ENCODE measurements at regions not wholly inside any gene's neighbourhood (a gene's known extent, or its start where the extent isn't known, plus 50 kb on each side); places are given as distances from the start of the nearest gene placed in this dataset.

DNA sequence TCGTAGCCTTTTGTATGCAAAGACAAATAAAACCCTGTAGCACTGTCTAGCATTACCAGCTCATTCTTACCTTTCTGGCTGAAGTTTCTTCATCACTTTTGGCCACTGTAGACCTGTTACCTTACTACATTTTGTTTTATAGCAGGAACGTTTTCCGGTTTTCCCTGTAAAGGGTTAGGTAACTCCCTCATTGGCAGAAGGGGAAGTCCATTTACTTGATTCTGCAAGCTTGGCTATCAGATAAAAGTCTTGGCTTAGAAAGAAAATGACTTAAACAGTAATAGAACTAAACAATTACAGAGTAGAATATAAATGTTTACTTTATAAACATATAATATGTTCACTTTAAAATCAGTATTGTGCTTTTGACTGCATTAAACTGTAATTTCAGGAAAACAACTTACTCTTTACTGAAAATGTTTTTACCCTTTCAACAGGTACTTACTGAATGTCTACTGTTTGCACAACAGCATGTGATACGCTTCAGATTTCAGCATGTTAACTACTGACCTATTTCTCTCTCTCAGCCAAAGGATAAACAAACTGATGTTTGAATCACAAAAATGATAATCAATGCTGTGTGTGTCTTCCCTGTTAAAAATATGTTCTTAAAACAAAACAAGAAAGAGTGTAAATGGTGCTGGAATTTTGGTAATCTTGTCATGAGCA, 67.1 kb downstream of the OTUD1 start:
- Histone ChIP-seq H3K4me1 (ENCODE audit: control insufficient read depth in 1 of 2, insufficient read depth in 2 of 2, low read length in 2 of 2) (no peaks in the 10 kb centered on the region), H3K4me2 (ENCODE audit: low read length) (no peak overlapping the region), H4K20me1 (ENCODE audit: insufficient read depth) (no peaks in the 10 kb centered on the region), H3K79me2 (ENCODE audit: insufficient read depth, low read length) (no peaks in the 10 kb centered on the region), H3K36me3 (ENCODE audit: control insufficient read depth in 1 of 2, insufficient read depth in 2 of 2, low read length in 2 of 2) (no peaks in the 10 kb centered on the region), H3K9me3 (ENCODE audit: control insufficient read depth in 1 of 2, insufficient read depth in 1 of 2, low read depth in 1 of 2, low read length in 2 of 2) (no peaks in the 10 kb centered on the region), H3K4me3 (replicated peaks in 1 of 2; ENCODE audit: low read depth in 1 of 2, low read length in 2 of 2) (no peak overlapping the region), H3K27ac (ENCODE audit: low read depth, low read length) (no peak overlapping the region), H3K9ac (ENCODE audit: low read length) (no peak overlapping the region), H2AFZ (ENCODE audit: low read depth, low read length, poor library complexity, severe bottlenecking) (no peak overlapping the region), H3K9me2 (ENCODE audit: insufficient read depth) (no peaks in the 10 kb centered on the region), H3K27me3 (ENCODE audit: insufficient read depth, low read length) (no peaks in the 10 kb centered on the region)
- RAD21 ChIA-PET (ENCODE audit: low non-redundant PET in 1 of 2, low total read pairs in 2 of 2, uncharacterized antibody in 2 of 2, unreplicated experiment in 2 of 2): no interaction called here
- ATAC-seq: no peak
- TF ChIP-seq, protein P1, sequence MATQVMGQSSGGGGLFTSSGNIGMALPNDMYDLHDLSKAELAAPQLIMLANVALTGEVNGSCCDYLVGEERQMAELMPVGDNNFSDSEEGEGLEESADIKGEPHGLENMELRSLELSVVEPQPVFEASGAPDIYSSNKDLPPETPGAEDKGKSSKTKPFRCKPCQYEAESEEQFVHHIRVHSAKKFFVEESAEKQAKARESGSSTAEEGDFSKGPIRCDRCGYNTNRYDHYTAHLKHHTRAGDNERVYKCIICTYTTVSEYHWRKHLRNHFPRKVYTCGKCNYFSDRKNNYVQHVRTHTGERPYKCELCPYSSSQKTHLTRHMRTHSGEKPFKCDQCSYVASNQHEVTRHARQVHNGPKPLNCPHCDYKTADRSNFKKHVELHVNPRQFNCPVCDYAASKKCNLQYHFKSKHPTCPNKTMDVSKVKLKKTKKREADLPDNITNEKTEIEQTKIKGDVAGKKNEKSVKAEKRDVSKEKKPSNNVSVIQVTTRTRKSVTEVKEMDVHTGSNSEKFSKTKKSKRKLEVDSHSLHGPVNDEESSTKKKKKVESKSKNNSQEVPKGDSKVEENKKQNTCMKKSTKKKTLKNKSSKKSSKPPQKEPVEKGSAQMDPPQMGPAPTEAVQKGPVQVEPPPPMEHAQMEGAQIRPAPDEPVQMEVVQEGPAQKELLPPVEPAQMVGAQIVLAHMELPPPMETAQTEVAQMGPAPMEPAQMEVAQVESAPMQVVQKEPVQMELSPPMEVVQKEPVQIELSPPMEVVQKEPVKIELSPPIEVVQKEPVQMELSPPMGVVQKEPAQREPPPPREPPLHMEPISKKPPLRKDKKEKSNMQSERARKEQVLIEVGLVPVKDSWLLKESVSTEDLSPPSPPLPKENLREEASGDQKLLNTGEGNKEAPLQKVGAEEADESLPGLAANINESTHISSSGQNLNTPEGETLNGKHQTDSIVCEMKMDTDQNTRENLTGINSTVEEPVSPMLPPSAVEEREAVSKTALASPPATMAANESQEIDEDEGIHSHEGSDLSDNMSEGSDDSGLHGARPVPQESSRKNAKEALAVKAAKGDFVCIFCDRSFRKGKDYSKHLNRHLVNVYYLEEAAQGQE (IDR thresholded peaks at IDR 0.05; ENCODE audit: low read depth): no peak
- no peak for TF ChIP-seq EGR1 (IDR thresholded peaks at IDR 0.05; ENCODE audit: low read depth)
- no peak for TF ChIP-seq YY1 (IDR thresholded peaks at IDR 0.05; ENCODE audit: extremely low read depth, insufficient replicate concordance, low read depth, low read length)
- TF ChIP-seq POLR2AphosphoS5 (IDR thresholded peaks at IDR 0.05; ENCODE audit: low read depth, low read length): no peak
- TF ChIP-seq, protein P2, sequence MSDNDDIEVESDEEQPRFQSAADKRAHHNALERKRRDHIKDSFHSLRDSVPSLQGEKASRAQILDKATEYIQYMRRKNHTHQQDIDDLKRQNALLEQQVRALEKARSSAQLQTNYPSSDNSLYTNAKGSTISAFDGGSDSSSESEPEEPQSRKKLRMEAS (IDR thresholded peaks at IDR 0.05): no peak
- no peak for TF ChIP-seq FOSL1 (IDR thresholded peaks at IDR 0.05; ENCODE audit: low read depth)
- no peak for TF ChIP-seq SIN3A (IDR thresholded peaks at IDR 0.05; ENCODE audit: low read depth)
- TF ChIP-seq CEBPB (IDR thresholded peaks at IDR 0.05; ENCODE audit: low read depth): no peak
- TF ChIP-seq, protein P3, sequence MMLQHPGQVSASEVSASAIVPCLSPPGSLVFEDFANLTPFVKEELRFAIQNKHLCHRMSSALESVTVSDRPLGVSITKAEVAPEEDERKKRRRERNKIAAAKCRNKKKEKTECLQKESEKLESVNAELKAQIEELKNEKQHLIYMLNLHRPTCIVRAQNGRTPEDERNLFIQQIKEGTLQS (IDR thresholded peaks at IDR 0.05): no peak
- TF ChIP-seq TCF7L2 (IDR thresholded peaks at IDR 0.05; ENCODE audit: borderline replicate concordance, extremely low read depth, insufficient read depth, insufficient read length): no peak
- no peak for TF ChIP-seq SRF (IDR thresholded peaks at IDR 0.05; ENCODE audit: low read depth)
- no peak for TF ChIP-seq EZH2 (IDR thresholded peaks at IDR 0.05)
- TF ChIP-seq CBX3 (IDR thresholded peaks at IDR 0.05; ENCODE audit: low read depth): no peak
- TF ChIP-seq EZH2phosphoT487 (IDR thresholded peaks at IDR 0.05; ENCODE audit: borderline replicate concordance): no peak
- TF ChIP-seq SP1 (IDR thresholded peaks at IDR 0.05; ENCODE audit: low read depth): no peak
- no peak for TF ChIP-seq JUND (IDR thresholded peaks at IDR 0.05)
- no peak for DNase-seq (ENCODE audit: low read depth, low spot score)
- intact Hi-C loops (cut with micrococcal nuclease): no loop called here
- CTCF ChIA-PET: no interaction called here
- BruUV-seq (replicated peaks): no TSS peak
- POLR2A ChIA-PET: no interaction called here
